GM23338 (cell line): ENCODE measurements at regions not wholly inside any gene's neighbourhood (a gene's known extent, or its start where the extent isn't known, plus 50 kb on each side); places are given as distances from the start of the nearest gene placed in this dataset.
A peak's percentile ranks its signal among the peaks of the same experiment; 100 is the strongest.

Experiments used
- ATAC-seq: fragments of 200-7000 bp; cut with Tn5 transposase; 3 replicates; pipeline ENCODE4 v1.9.1; 2020
- DNase-seq: peaks from one replicate; pipeline ENCODE4 v3.0.0-alpha.2; 2015; ENCODE audit warnings: low spot score
- H2AFZ ChIP-seq: fragments of 200-600 bp; sonication (generic); 2 replicates; pipeline ENCODE4 v1.8.0; 2016; ENCODE audit warnings: antibody characterized with exemption, mild to moderate bottlenecking, moderate library complexity
- H3F3A ChIP-seq: fragments of 200-600 bp; sonication (generic); replicated peaks from 2 replicates; pipeline ENCODE4 v1.8.0; 2017; ENCODE audit warnings: antibody characterized with exemption, mixed run types, low read depth
- H3K27ac ChIP-seq: fragments of 200-600 bp; sonication (generic); 2 replicates; pipeline ENCODE4 v1.6.1; 2016; ENCODE audit warnings: low read depth
- H3K27me3 ChIP-seq: fragments of 200-600 bp; sonication (generic); 2 replicates; pipeline ENCODE4 v1.8.0; 2016; ENCODE audit warnings: mild to moderate bottlenecking, mixed run types, moderate library complexity; ENCODE audit not compliant: insufficient read depth
- H3K36me3 ChIP-seq: fragments of 200-600 bp; sonication (generic); 2 replicates; pipeline ENCODE4 v1.8.0; 2016; ENCODE audit warnings: mild to moderate bottlenecking; ENCODE audit not compliant: insufficient read depth
- H3K4me1 ChIP-seq: fragments of 200-600 bp; sonication (generic); 2 replicates; pipeline ENCODE4 v1.8.0; 2016; ENCODE audit warnings: mild to moderate bottlenecking, moderate library complexity; ENCODE audit not compliant: insufficient read depth
- H3K4me2 ChIP-seq: fragments of 200-600 bp; sonication (generic); 2 replicates; pipeline ENCODE4 v1.7.1; 2017; ENCODE audit warnings: mixed run types
- H3K4me3 ChIP-seq: fragments of 200-600 bp; sonication (generic); 2 replicates; pipeline ENCODE4 v1.6.1; 2016; ENCODE audit warnings: mixed run types
- H3K79me2 ChIP-seq: fragments of 200-600 bp; sonication (generic); replicated peaks from 2 replicates; pipeline ENCODE4 v1.8.0; 2017; ENCODE audit warnings: mild to moderate bottlenecking; ENCODE audit not compliant: insufficient read depth
- H3K9me2 ChIP-seq: fragments of 200-600 bp; sonication (generic); 2 replicates; pipeline ENCODE4 v1.8.0; 2017; ENCODE audit not compliant: insufficient read depth
- H4K20me1 ChIP-seq: fragments of 200-600 bp; sonication (generic); replicated peaks from 2 replicates; pipeline ENCODE4 v1.8.0; 2017; ENCODE audit warnings: mild to moderate bottlenecking; ENCODE audit not compliant: insufficient read depth
- H3K27ac Mint-ChIP-seq: 2 replicates; pipeline ENCODE4 v1.8.0; 2020; ENCODE audit warnings: inconsistent platforms, mild to moderate bottlenecking, moderate library complexity, mixed read lengths
- H3K27me3 Mint-ChIP-seq: 3 replicates; pipeline ENCODE4 v1.8.0; 2022; ENCODE audit warnings: low read depth, mild to moderate bottlenecking, moderate library complexity, mixed read lengths, inconsistent platforms; ENCODE audit not compliant: insufficient read depth, poor library complexity
- H3K36me3 Mint-ChIP-seq: 3 replicates; pipeline ENCODE4 v1.8.0; 2021; ENCODE audit warnings: low read depth, mild to moderate bottlenecking, inconsistent platforms, moderate library complexity, mixed read lengths
- H3K4me1 Mint-ChIP-seq: 3 replicates; pipeline ENCODE4 v1.8.0; 2020; ENCODE audit warnings: mild to moderate bottlenecking, inconsistent platforms, mixed read lengths
- H3K4me3 Mint-ChIP-seq: 3 replicates; pipeline ENCODE4 v1.8.0; 2021; ENCODE audit warnings: moderate library complexity, mild to moderate bottlenecking, inconsistent platforms, mixed read lengths
- H3K9me3 Mint-ChIP-seq: 3 replicates; pipeline ENCODE4 v1.8.0; 2020; ENCODE audit warnings: moderate library complexity, mild to moderate bottlenecking, inconsistent platforms, mixed read lengths
- CREB1 ChIP-seq: fragments of 250-450 bp; sonication (Bioruptor Pico); IDR thresholded peaks from 2 replicates; pipeline ENCODE4 v1.5.0; 2020; ENCODE audit warnings: low read depth, mild to moderate bottlenecking, moderate library complexity
- EZH2phosphoT487 ChIP-seq: fragments of 200-600 bp; sonication (generic); IDR thresholded peaks from one replicate; pipeline ENCODE4 v1.8.1; 2018; ENCODE audit warnings: antibody characterized with exemption; ENCODE audit not compliant: unreplicated experiment
- NANOG ChIP-seq: IDR thresholded peaks from 2 replicates; pipeline ENCODE4 v1.6.1; 2016; ENCODE audit warnings: antibody characterized with exemption, borderline replicate concordance
- POLR2AphosphoS5 ChIP-seq: IDR thresholded peaks from 2 replicates; pipeline ENCODE4 v1.6.1; 2016; ENCODE audit warnings: antibody characterized with exemption, low read depth
- ZNF331 ChIP-seq: fragments of 250-450 bp; sonication (Bioruptor Pico); IDR thresholded peaks from 2 replicates; pipeline ENCODE4 v1.5.0; 2020; ENCODE audit warnings: low read depth, mild to moderate bottlenecking, moderate library complexity
- TF ChIP-seq, protein P1 (sequence below), 2 experiments: fragments of 200-600 bp in 1 of 2; sonication (generic) in 1 of 2; conservative IDR thresholded peaks; 2 replicates each; pipeline versions ENCODE4 v1.5.1 to v1.6.1; 2016 to 2017; ENCODE audit warnings: antibody characterized with exemption in 2 of 2, low read depth in 2 of 2, mild to moderate bottlenecking in 2 of 2, moderate library complexity in 1 of 2
- TF ChIP-seq, protein P2 (sequence below): IDR thresholded peaks from 2 replicates; pipeline ENCODE4 v1.6.1; 2016; ENCODE audit warnings: antibody characterized with exemption

DNA sequence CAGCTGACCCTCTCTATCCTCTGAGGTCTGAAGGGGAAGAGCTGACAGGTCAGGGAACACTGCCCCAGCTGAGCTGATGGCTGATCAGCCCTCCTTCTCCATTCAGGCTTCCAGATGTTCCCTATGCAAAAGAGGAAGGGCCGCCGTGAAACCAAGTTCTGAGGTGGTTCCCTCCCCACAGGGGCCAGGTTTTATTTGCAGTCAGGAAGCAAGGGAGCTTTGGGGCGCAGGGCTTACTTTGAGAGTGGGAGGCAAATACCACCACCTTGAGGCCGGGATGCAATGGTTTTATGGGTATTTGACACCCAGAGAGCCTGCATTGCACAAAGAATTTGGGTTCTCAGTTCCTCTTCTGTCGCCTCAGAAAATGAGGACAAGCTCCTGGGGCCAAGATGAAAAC, 186.9 kb downstream of the ARRDC4 start:
- TF ChIP-seq EZH2phosphoT487 = no peak
- TF ChIP-seq, protein P1, sequence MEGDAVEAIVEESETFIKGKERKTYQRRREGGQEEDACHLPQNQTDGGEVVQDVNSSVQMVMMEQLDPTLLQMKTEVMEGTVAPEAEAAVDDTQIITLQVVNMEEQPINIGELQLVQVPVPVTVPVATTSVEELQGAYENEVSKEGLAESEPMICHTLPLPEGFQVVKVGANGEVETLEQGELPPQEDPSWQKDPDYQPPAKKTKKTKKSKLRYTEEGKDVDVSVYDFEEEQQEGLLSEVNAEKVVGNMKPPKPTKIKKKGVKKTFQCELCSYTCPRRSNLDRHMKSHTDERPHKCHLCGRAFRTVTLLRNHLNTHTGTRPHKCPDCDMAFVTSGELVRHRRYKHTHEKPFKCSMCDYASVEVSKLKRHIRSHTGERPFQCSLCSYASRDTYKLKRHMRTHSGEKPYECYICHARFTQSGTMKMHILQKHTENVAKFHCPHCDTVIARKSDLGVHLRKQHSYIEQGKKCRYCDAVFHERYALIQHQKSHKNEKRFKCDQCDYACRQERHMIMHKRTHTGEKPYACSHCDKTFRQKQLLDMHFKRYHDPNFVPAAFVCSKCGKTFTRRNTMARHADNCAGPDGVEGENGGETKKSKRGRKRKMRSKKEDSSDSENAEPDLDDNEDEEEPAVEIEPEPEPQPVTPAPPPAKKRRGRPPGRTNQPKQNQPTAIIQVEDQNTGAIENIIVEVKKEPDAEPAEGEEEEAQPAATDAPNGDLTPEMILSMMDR (conservative IDR thresholded peaks at IDR 0.05; ENCODE audit: low read depth in 2 of 2) = no peak; a peak in 1 of 4 replicates
- Histone ChIP-seq H3K36me3 (no peaks in the 10 kb centered on the region), H3K9me2 (peaks cover 9% of the 10 kb centered on the region), H3K27ac (no peak overlapping the region), H3K27me3 (no peaks in the 10 kb centered on the region), H4K20me1 (no peaks in the 10 kb centered on the region), H3K4me1 (peaks cover 14% of the 10 kb centered on the region), H3K4me2 (no peak overlapping the region), H3K79me2 (no peaks in the 10 kb centered on the region), H3K4me3 (no peak overlapping the region), H3F3A (no peaks in the 10 kb centered on the region), H2AFZ (no peak overlapping the region)
- Mint-ChIP-seq H3K4me1 (peaks cover 41% of the 10 kb centered on the region), H3K9me3 (peaks cover 4% of the 10 kb centered on the region; the same call in 1 of the 3 replicates), H3K27ac (no peak overlapping the region), H3K4me3 (no peak overlapping the region), H3K36me3 (0 out of 3 replicates have a peak, but pooled peaks cover 4% of the 10 kb centered on the region), H3K27me3 (peaks cover 3% of the 10 kb centered on the region)
- ATAC-seq (no peak), DNase-seq (peak; percentile 5)

DNA sequence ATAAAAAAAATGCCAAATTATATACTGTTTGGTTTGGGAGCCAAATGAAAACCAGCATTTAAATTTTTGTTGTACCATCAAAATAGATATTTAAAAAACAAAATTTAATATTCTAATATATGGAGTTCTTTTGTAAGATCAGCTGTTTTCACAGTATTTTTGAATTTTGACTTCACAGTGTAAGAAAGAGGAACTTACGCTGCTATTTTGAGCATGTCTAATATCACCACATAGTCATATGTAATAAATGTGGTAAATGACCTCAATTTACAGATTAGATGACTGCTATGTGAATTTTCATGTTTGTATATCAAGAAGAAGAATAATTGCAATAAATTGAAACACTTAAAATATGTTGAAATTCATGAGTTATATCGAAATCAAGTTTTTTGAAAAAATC, 189.6 kb downstream of the ARRDC4 start:
- Mint-ChIP-seq H3K4me3 (no peak overlapping the region), H3K27ac (peak overlapping the region; percentile 36; the same call in 1 of the 2 replicates), H3K27me3 (peaks cover 10% of the 10 kb centered on the region), H3K4me1 (peaks cover 32% of the 10 kb centered on the region), H3K9me3 (peaks cover 5% of the 10 kb centered on the region), H3K36me3 (peaks cover 5% of the 10 kb centered on the region; the same call in 1 of the 3 replicates)
- peaks cover 12% of the 10 kb centered on the region for H3K9me2 ChIP-seq
- no peaks in the 10 kb centered on the region for H4K20me1 ChIP-seq
- no peak for DNase-seq
- no peak overlapping the region for H3K4me3 ChIP-seq
- H3K36me3 ChIP-seq = no peaks in the 10 kb centered on the region
- H2AFZ ChIP-seq = no peak overlapping the region
- H3K4me2 ChIP-seq = no peak overlapping the region
- H3K4me1 ChIP-seq = peaks cover 14% of the 10 kb centered on the region
- H3K27me3 ChIP-seq = no peaks in the 10 kb centered on the region
- H3K79me2 ChIP-seq = no peaks in the 10 kb centered on the region
- TF ChIP-seq POLR2AphosphoS5 (no peak), CREB1 (CRISPR knock-in tag) (no peak), NANOG (no peak), ZNF331 (CRISPR knock-in tag) (no peak)
- TF ChIP-seq, protein P2, sequence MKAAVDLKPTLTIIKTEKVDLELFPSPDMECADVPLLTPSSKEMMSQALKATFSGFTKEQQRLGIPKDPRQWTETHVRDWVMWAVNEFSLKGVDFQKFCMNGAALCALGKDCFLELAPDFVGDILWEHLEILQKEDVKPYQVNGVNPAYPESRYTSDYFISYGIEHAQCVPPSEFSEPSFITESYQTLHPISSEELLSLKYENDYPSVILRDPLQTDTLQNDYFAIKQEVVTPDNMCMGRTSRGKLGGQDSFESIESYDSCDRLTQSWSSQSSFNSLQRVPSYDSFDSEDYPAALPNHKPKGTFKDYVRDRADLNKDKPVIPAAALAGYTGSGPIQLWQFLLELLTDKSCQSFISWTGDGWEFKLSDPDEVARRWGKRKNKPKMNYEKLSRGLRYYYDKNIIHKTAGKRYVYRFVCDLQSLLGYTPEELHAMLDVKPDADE = no peak
- TF ChIP-seq, protein P1 (conservative IDR thresholded peaks at IDR 0.05; ENCODE audit: low read depth in 2 of 2) = no peak
- ATAC-seq = no peak
- H3K27ac ChIP-seq = no peak overlapping the region
- H3F3A ChIP-seq = no peaks in the 10 kb centered on the region
